Breast epithelium (tissue), 4 donors: ENCODE measurements at regions not wholly inside any gene's neighbourhood (a gene's known extent, or its start where the extent isn't known, plus 50 kb on each side); places are given as distances from the start of the nearest gene placed in this dataset.

ENCODE experiments used
- DNase-seq, 2 donors: peaks; one replicate each; pipeline ENCODE4 v3.0.0-alpha.2; 2019; ENCODE audit warnings: low spot score in 2 of 2
- H3K27ac ChIP-seq, 2 donors: fragments of 200-600 bp; sonication (generic) in 1 of 2; one replicate each; pipeline ENCODE4 v1.5.1; 2016 to 2019; ENCODE audit warnings: mild to moderate bottlenecking in 1 of 2
- H3K27me3 ChIP-seq, 2 donors: fragments of 200-600 bp; sonication (generic) in 1 of 2; one replicate each; pipeline versions ENCODE4 v1.5.1 to v1.6.0; 2017 to 2019; ENCODE audit warnings: control low read depth in 1 of 2, mild to moderate bottlenecking in 1 of 2
- H3K36me3 ChIP-seq: fragments of 200-600 bp; one replicate; pipeline ENCODE4 v1.5.1; 2019
- H3K4me1 ChIP-seq, 2 donors: fragments of 200-600 bp; sonication (generic); one replicate each; pipeline ENCODE4 v1.5.1; 2016 to 2019; ENCODE audit warnings: control low read depth in 1 of 2
- H3K4me3 ChIP-seq, 3 donors: fragments of 200-600 bp; sonication (generic); 1 replicate in 2 of 3; 2 replicates in 1 of 3; pipeline ENCODE4 v1.5.1; 2016 to 2019; ENCODE audit warnings: mild to moderate bottlenecking in 3 of 3, moderate library complexity in 2 of 3
- H3K9me3 ChIP-seq, 2 donors: fragments of 200-600 bp; sonication (generic) in 1 of 2; one replicate each; pipeline ENCODE4 v1.5.1; 2016 to 2019; ENCODE audit warnings: control low read depth in 1 of 2
- CTCF ChIP-seq, 3 donors: fragments of 450-650 bp; IDR thresholded peaks; one replicate each; pipeline ENCODE4 v1.5.1; 2016 to 2017; ENCODE audit warnings: antibody characterized with exemption in 3 of 3, mild to moderate bottlenecking in 3 of 3, moderate library complexity in 3 of 3
- POLR2A ChIP-seq: fragments of 450-650 bp; IDR thresholded peaks from one replicate; pipeline ENCODE4 v1.6.1; 2016; ENCODE audit warnings: antibody characterized with exemption, mild to moderate bottlenecking, moderate library complexity
- POLR2AphosphoS5 ChIP-seq, 3 donors: sonication (generic); formaldehyde crosslinking; IDR thresholded peaks; one replicate each; pipeline ENCODE4 v1.6.1; 2017; ENCODE audit warnings: antibody characterized with exemption in 3 of 3
- intact Hi-C: fragments of 100-400 bp; cut with DNase I; formaldehyde crosslinking; loops from one replicate; pipeline ENCODE4 v1.15.1; 2023; ENCODE audit warnings: low total_unique reads

GRCh38 chr10:10684972-10685371, 332.7 kb upstream of the CELF2 start:
- no peaks in the 10 kb centered on the region for H3K9me3 ChIP-seq
- no peaks in the 10 kb centered on the region for H3K4me1 ChIP-seq
- no peaks in the 10 kb centered on the region for H3K36me3 ChIP-seq
- TF ChIP-seq POLR2AphosphoS5 (IDR thresholded peaks at IDR 0.05) (no peak), CTCF (IDR thresholded peaks at IDR 0.05) (no peak), POLR2A (no peak)
- H3K4me3 ChIP-seq = no peak overlapping the region
- no peaks in the 10 kb centered on the region for H3K27me3 ChIP-seq
- no peak for DNase-seq
- H3K27ac ChIP-seq = no peak overlapping the region
- intact Hi-C loops = loop anchor here (1.0 kb wide), 1 partner anchor 17 kb away; no protein-coding TSS in a partner anchor

DNA sequence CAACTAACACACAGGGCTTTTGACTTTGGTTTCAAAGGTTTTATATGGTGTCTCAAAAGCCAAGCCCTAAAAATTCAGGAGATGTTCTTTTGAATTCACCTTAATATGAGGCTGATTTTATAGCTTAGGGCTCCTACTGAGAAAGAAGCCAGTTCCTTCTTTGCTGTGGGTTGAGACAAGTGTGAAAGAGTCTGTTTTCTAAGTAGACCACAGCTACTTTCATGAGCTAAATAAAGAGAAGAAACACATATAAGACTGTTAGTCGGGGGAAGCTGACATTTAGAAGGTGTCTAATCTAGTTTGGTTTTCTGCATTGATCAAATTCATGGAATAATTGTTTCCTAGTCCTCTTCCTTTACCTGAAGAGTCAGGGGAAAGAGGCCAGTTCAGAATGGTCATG, 332.1 kb upstream of the CELF2 start:
- Histone ChIP-seq H3K27me3 (no peaks in the 10 kb centered on the region), H3K27ac (no peak overlapping the region), H3K9me3 (no peaks in the 10 kb centered on the region), H3K36me3 (no peaks in the 10 kb centered on the region), H3K4me1 (no peaks in the 10 kb centered on the region), H3K4me3 (no peak overlapping the region)
- TF ChIP-seq POLR2AphosphoS5 (IDR thresholded peaks at IDR 0.05) (no peak), POLR2A (no peak), CTCF (IDR thresholded peaks at IDR 0.05) (no peak)
- DNase-seq = no peak
- intact Hi-C loops = no loop called here

DNA sequence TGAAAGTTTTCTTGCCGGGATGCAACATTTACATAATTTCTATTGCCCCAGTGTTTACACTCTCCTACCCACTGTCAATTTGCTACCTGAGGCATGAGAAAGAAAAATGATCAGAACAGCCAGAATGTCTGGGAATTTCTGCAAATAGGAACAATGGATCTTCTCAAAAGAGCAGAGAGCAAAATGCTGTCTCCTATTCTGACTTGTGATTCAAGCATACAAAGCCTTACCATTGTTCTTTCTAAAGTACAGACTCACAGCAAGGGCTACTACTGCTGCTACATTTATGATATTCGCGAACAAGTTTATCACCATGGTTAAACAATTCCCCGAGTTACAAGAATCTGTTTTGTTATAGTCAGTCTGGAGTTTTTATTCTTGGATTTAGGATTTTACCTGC, 329.9 kb upstream of the CELF2 start:
- Histone ChIP-seq H3K4me1 (no peaks in the 10 kb centered on the region), H3K27ac (peak overlapping the region in 1 of 2 donors; percentile 19), H3K9me3 (no peaks in the 10 kb centered on the region), H3K27me3 (no peaks in the 10 kb centered on the region), H3K36me3 (no peaks in the 10 kb centered on the region), H3K4me3 (no peak overlapping the region)
- no peak for DNase-seq
- intact Hi-C loops = no loop called here
- no peak for TF ChIP-seq POLR2AphosphoS5 (IDR thresholded peaks at IDR 0.05)
- no peak for TF ChIP-seq CTCF (IDR thresholded peaks at IDR 0.05)
- no peak for TF ChIP-seq POLR2A

- intact Hi-C loops = no loop called here
- Histone ChIP-seq H3K9me3 (no peaks in the 10 kb centered on the region), H3K4me1 (no peaks in the 10 kb centered on the region), H3K36me3 (no peaks in the 10 kb centered on the region), H3K4me3 (no peak overlapping the region), H3K27me3 (no peaks in the 10 kb centered on the region), H3K27ac (no peak overlapping the region)
- no peak for DNase-seq
- TF ChIP-seq POLR2AphosphoS5 (IDR thresholded peaks at IDR 0.05) (no peak), POLR2A (no peak), CTCF (IDR thresholded peaks at IDR 0.05) (no peak)
These were observed 318.2 kb upstream of the CELF2 start for GRCh38 chr10:10699427-10699826.

GRCh38 chr10:10701084-10701611, 316.5 kb upstream of the CELF2 start:
- no peaks in the 10 kb centered on the region for H3K4me1 ChIP-seq
- intact Hi-C loops = no loop called here
- TF ChIP-seq POLR2A (no peak), CTCF (IDR thresholded peaks at IDR 0.05) (no peak)

More at GRCh38 chr10:10701084-10701611, 316.5 kb upstream of the CELF2 start:
- Histone ChIP-seq H3K27me3 (no peaks in the 10 kb centered on the region), H3K4me3 (no peak overlapping the region), H3K27ac (no peak overlapping the region), H3K36me3 (no peaks in the 10 kb centered on the region), H3K9me3 (no peaks in the 10 kb centered on the region)
- DNase-seq = no peak
